ENCODE measurements at regions not wholly inside any gene's neighbourhood (a gene's known extent, or its start where the extent isn't known, plus 50 kb on each side); places are given as distances from the start of the nearest gene placed in this dataset.

GRCh38 chr3:147843331-147843730, 434.2 kb downstream of the ZIC1 start:
- Histone ChIP-seq H3K27me3 (ENCODE audit: control insufficient read depth, insufficient read depth, low read length) (no peaks in the 10 kb centered on the region), H3K9me3 (ENCODE audit: control insufficient read depth, insufficient read depth, low read depth, low read length) (0 out of 2 replicates have a peak, but pooled peaks cover 3% of the 10 kb centered on the region), H3K36me3 (ENCODE audit: control insufficient read depth, insufficient read depth, low read length) (no peaks in the 10 kb centered on the region), H3K27ac (ENCODE audit: low read length) (no peak overlapping the region), H3K4me1 (ENCODE audit: control insufficient read depth, insufficient read depth, low read length) (no peaks in the 10 kb centered on the region), H3K4me3 (ENCODE audit: low read depth in 2 of 2, low read length in 2 of 2) (no peak overlapping the region)
- BruUV-seq (replicated peaks) = no TSS peak
- TF ChIP-seq REST (IDR thresholded peaks at IDR 0.05; ENCODE audit: insufficient read depth in 1 of 2, low read depth in 2 of 2, low read length in 1 of 2) = no peak
- TF ChIP-seq SIN3A (IDR thresholded peaks at IDR 0.05; ENCODE audit: borderline replicate concordance, insufficient read depth, low read depth, low read length) = no peak
- TF ChIP-seq POLR2AphosphoS5 (IDR thresholded peaks at IDR 0.05; ENCODE audit: low read depth, low read length) = no peak
- TF ChIP-seq CTCF (IDR thresholded peaks at IDR 0.05) = no peak
- no peak for TF ChIP-seq TCF7L2 (IDR thresholded peaks at IDR 0.05; ENCODE audit: low read depth, low read length)
- ATAC-seq = no peak
- POLR2A ChIA-PET = no interaction called here
- no peak for DNase-seq (ENCODE audit: low read depth, low spot score)
- CTCF ChIA-PET = no interaction called here
- in situ Hi-C loops (cut with HindIII; ENCODE audit: low pct_unique_long_range_greater_than_20kb, low sequenced_read_pairs) (no loop called here), intact Hi-C loops (cut with micrococcal nuclease; ENCODE audit: unreplicated experiment) (no loop called here)

GRCh38 chr3:147846293-147846692, 437.1 kb downstream of the ZIC1 start:
- ATAC-seq (no peak), DNase-seq (ENCODE audit: low read depth, low spot score) (no peak)
- Histone ChIP-seq H3K4me3 (ENCODE audit: low read depth in 2 of 2, low read length in 2 of 2) (no peak overlapping the region), H3K36me3 (ENCODE audit: control insufficient read depth, insufficient read depth, low read length) (no peaks in the 10 kb centered on the region), H3K9me3 (ENCODE audit: control insufficient read depth, insufficient read depth, low read depth, low read length) (0 out of 2 replicates have a peak, but pooled peaks cover 3% of the 10 kb centered on the region), H3K27me3 (ENCODE audit: control insufficient read depth, insufficient read depth, low read length) (no peaks in the 10 kb centered on the region), H3K27ac (ENCODE audit: low read length) (no peak overlapping the region), H3K4me1 (ENCODE audit: control insufficient read depth, insufficient read depth, low read length) (no peaks in the 10 kb centered on the region)
- TF ChIP-seq REST (IDR thresholded peaks at IDR 0.05; ENCODE audit: insufficient read depth in 1 of 2, low read depth in 2 of 2, low read length in 1 of 2) (no peak), CTCF (IDR thresholded peaks at IDR 0.05) (no peak), TCF7L2 (IDR thresholded peaks at IDR 0.05; ENCODE audit: low read depth, low read length) (no peak), SIN3A (IDR thresholded peaks at IDR 0.05; ENCODE audit: borderline replicate concordance, insufficient read depth, low read depth, low read length) (no peak), POLR2AphosphoS5 (IDR thresholded peaks at IDR 0.05; ENCODE audit: low read depth, low read length) (no peak)
- intact Hi-C loops (cut with micrococcal nuclease; ENCODE audit: unreplicated experiment) = no loop called here
- ChIA-PET POLR2A (no interaction called here), CTCF (no interaction called here)
- no TSS peak for BruUV-seq (replicated peaks)
- in situ Hi-C loops (cut with HindIII; ENCODE audit: low pct_unique_long_range_greater_than_20kb, low sequenced_read_pairs) = no loop called here

Data from Panc1 (cell line).